MM.1S (cell line): ENCODE measurements at regions not wholly inside any gene's neighbourhood (a gene's known extent, or its start where the extent isn't known, plus 50 kb on each side); places are given as distances from the start of the nearest gene placed in this dataset.

Experiments used
- CTCF ChIP-seq: fragments of 300-600 bp; sonication (generic); IDR thresholded peaks from 2 replicates; pipeline ENCODE4 v1.5.1; 2016; ENCODE audit warnings: antibody characterized with exemption, low read length, mixed read lengths
- EZH2phosphoT487 ChIP-seq: fragments of 300-600 bp; sonication (generic); IDR thresholded peaks from 2 replicates; pipeline ENCODE4 v1.6.1; 2018; ENCODE audit warnings: antibody characterized with exemption, low read length

DNA sequence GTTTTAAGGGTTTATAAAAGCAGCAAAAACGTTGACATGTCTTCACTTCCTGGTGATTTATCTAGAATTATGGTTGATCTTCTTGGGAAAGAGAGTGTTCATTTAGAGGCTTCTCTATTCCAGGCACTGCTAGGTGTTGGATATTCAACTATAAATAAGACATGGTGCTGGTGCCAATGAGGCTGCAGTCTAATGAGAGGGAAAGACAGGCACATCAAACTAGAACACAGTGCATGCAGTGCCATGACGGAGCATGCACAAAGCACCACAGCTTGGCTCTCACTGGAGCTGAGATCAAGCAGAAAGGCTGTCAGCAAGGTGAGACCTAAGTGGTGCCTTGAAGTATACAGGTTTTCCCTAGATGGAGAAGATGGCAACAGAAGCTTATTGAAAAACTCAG lies 126.5 kb downstream of the RMI1 start:
- TF ChIP-seq EZH2phosphoT487 (no peak), CTCF (no peak)
